ENCODE measurements at regions not wholly inside any gene's neighbourhood (a gene's known extent, or its start where the extent isn't known, plus 50 kb on each side); places are given as distances from the start of the nearest gene placed in this dataset.
"Not testable (repeated sequence)": the region's sequence is repeated elsewhere in the genome, so short reads cannot be mapped to it uniquely, and the experiment has no call there.

DNA sequence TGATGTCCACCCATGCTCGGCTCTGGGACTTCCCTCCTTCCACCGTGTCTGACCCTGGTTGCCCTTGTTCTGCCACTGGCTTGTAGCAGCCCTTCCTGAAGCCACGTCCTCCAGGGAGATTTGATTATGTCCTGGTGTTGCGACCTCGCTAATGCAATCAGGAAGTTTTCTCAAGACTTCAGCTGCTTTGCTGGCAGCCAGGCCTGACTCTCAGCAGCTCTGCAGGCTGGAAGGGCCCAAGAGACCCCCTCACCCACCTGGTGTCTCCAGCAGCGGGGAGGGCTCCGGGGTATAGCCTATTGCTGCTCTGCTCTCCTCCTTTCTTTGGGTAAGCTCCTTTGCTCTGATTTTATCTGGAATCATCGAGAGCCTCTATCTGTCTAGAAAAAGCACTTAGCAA is 2882.8 kb downstream of the RPIA start:
- not testable (repeated sequence) for TF ChIP-seq CTCF (conservative IDR thresholded peaks at IDR 0.05; ENCODE audit: low read depth, low read length); EZH2 (IDR thresholded peaks at IDR 0.05; ENCODE audit: borderline replicate concordance, low read depth, low read length, poor library complexity, severe bottlenecking)
